Parathyroid adenoma (tissue), 2 donors: ENCODE measurements at regions not wholly inside any gene's neighbourhood (a gene's known extent, or its start where the extent isn't known, plus 50 kb on each side); places are given as distances from the start of the nearest gene placed in this dataset.

Experiments used
- H2AFZ ChIP-seq: fragments of 300-600 bp; sonication (generic); one replicate; pipeline ENCODE4 v1.7.0; 2017; ENCODE audit warnings: antibody characterized with exemption, mild to moderate bottlenecking
- H3K27ac ChIP-seq: fragments of 300-600 bp; sonication (generic); one replicate; pipeline ENCODE4 v1.7.0; 2017
- H3K27me3 ChIP-seq: fragments of 300-600 bp; sonication (generic); one replicate; pipeline ENCODE4 v1.7.0; 2017; ENCODE audit warnings: low read length; ENCODE audit not compliant: control insufficient read depth, insufficient read depth
- H3K36me3 ChIP-seq: fragments of 300-600 bp; sonication (generic); one replicate; pipeline ENCODE4 v1.7.0; 2017; ENCODE audit warnings: low read length; ENCODE audit not compliant: control insufficient read depth, insufficient read depth
- H3K4me1 ChIP-seq: fragments of 300-600 bp; sonication (generic); one replicate; pipeline ENCODE4 v1.7.0; 2017; ENCODE audit warnings: control low read depth
- H3K4me2 ChIP-seq: fragments of 300-600 bp; sonication (generic); one replicate; pipeline ENCODE4 v1.7.0; 2017; ENCODE audit warnings: low read length
- H3K4me3 ChIP-seq: fragments of 300-600 bp; sonication (generic); one replicate; pipeline ENCODE4 v1.7.0; 2017; ENCODE audit warnings: low read depth, low read length
- H3K79me2 ChIP-seq: fragments of 300-600 bp; sonication (generic); one replicate; pipeline ENCODE4 v1.7.0; 2017; ENCODE audit warnings: control low read depth
- H3K9ac ChIP-seq: fragments of 300-600 bp; sonication (generic); one replicate; pipeline ENCODE4 v1.7.0; 2017; ENCODE audit warnings: mild to moderate bottlenecking
- H3K9me3 ChIP-seq: fragments of 300-600 bp; sonication (generic); one replicate; pipeline ENCODE4 v1.7.0; 2017; ENCODE audit warnings: low read length; ENCODE audit not compliant: control insufficient read depth
- CTCF ChIP-seq: fragments of 300-600 bp; sonication (generic); IDR thresholded peaks from one replicate; pipeline ENCODE4 v1.7.0; 2017; ENCODE audit warnings: antibody characterized with exemption, mild to moderate bottlenecking
- donor health status: primary hyperparathyroidism.

- Histone ChIP-seq H3K27ac (no peak overlapping the region), H3K4me3 (no peak overlapping the region), H2AFZ (no peak overlapping the region), H3K4me1 (no peaks in the 10 kb centered on the region), H3K79me2 (no peaks in the 10 kb centered on the region), H3K9ac (no peak overlapping the region), H3K36me3 (no peaks in the 10 kb centered on the region), H3K4me2 (no peak overlapping the region), H3K27me3 (no peaks in the 10 kb centered on the region), H3K9me3 (no peaks in the 10 kb centered on the region)
- no peak for TF ChIP-seq CTCF
Observed at GRCh38 chr7:119896386-119896785, 376.6 kb upstream of the KCND2 start.

- TF ChIP-seq CTCF: no peak
Observed at GRCh38 chr7:119900996-119901672, 371.8 kb upstream of the KCND2 start.

DNA sequence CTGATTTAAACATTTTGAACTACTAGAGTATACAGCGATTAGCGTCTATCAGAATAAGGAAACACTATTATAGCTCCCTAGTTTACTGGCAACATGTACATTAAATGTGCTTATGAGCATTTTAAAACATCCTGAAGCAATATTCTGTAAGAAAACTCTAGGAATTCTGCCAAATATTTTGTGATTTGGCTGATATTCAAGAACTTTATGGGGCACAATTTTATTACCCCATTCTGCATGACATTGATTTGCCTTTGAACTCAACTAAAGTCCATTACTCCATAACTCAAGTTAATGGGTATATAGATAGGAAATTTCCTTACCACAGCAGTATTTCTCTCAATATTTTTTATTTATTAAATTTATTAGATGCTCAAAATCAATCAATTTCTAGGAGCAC, 369.9 kb upstream of the KCND2 start:
- Histone ChIP-seq H3K9me3 (no peaks in the 10 kb centered on the region), H3K27ac (no peak overlapping the region), H3K4me3 (no peak overlapping the region), H3K4me1 (no peaks in the 10 kb centered on the region), H3K36me3 (no peaks in the 10 kb centered on the region), H2AFZ (no peak overlapping the region), H3K27me3 (no peaks in the 10 kb centered on the region), H3K79me2 (no peaks in the 10 kb centered on the region), H3K9ac (no peak overlapping the region), H3K4me2 (no peak overlapping the region)
- no peak for TF ChIP-seq CTCF

More at GRCh38 chr7:119900996-119901672, 371.8 kb upstream of the KCND2 start:
- Histone ChIP-seq H2AFZ (no peak overlapping the region), H3K27ac (no peak overlapping the region), H3K4me2 (no peak overlapping the region), H3K4me3 (no peak overlapping the region), H3K36me3 (no peaks in the 10 kb centered on the region), H3K9me3 (no peaks in the 10 kb centered on the region), H3K9ac (no peak overlapping the region), H3K4me1 (no peaks in the 10 kb centered on the region), H3K79me2 (no peaks in the 10 kb centered on the region), H3K27me3 (no peaks in the 10 kb centered on the region)

- Histone ChIP-seq H3K36me3 (no peaks in the 10 kb centered on the region), H3K4me1 (no peaks in the 10 kb centered on the region)
Observed at GRCh38 chr7:119905495-119905894, 367.5 kb upstream of the KCND2 start.

More at GRCh38 chr7:119905495-119905894, 367.5 kb upstream of the KCND2 start:
- no peak overlapping the region for H3K4me2 ChIP-seq
- no peaks in the 10 kb centered on the region for H3K9me3 ChIP-seq
- no peak overlapping the region for H3K4me3 ChIP-seq
- TF ChIP-seq CTCF: no peak
- H3K9ac ChIP-seq: no peak overlapping the region
- H2AFZ ChIP-seq: no peak overlapping the region
- H3K27ac ChIP-seq: no peak overlapping the region
- H3K27me3 ChIP-seq: no peaks in the 10 kb centered on the region
- no peaks in the 10 kb centered on the region for H3K79me2 ChIP-seq
